SJSA1 (cell line): ENCODE measurements at regions not wholly inside any gene's neighbourhood (a gene's known extent, or its start where the extent isn't known, plus 50 kb on each side); places are given as distances from the start of the nearest gene placed in this dataset.

ENCODE experiments used
- DNase-seq, 2 experiments: peaks; one replicate each; pipeline ENCODE4 v3.0.0-alpha.2; 2015 to 2020; ENCODE audit warnings: low spot score in 2 of 2, low read depth in 1 of 2
- H3K27ac ChIP-seq: fragments of 250-450 bp; sonication (Bioruptor Pico); 2 replicates; pipeline ENCODE4 v1.5.1; 2020; ENCODE audit warnings: mild to moderate bottlenecking, moderate library complexity
- H3K27me3 ChIP-seq: fragments of 250-450 bp; sonication (Bioruptor Pico); replicated peaks from 2 replicates; pipeline ENCODE4 v1.5.1; 2020; ENCODE audit warnings: mild to moderate bottlenecking, moderate library complexity
- H3K36me3 ChIP-seq: fragments of 250-450 bp; sonication (Bioruptor Pico); 2 replicates; pipeline ENCODE4 v1.5.1; 2020; ENCODE audit warnings: mild to moderate bottlenecking
- H3K4me1 ChIP-seq: fragments of 250-450 bp; sonication (Bioruptor Pico); replicated peaks from 2 replicates; pipeline ENCODE4 v1.6.1; 2021; ENCODE audit warnings: mild to moderate bottlenecking
- H3K4me3 ChIP-seq: fragments of 250-450 bp; sonication (Bioruptor Pico); 2 replicates; pipeline ENCODE4 v1.5.1; 2020; ENCODE audit warnings: mild to moderate bottlenecking
- H3K9me3 ChIP-seq: fragments of 250-450 bp; sonication (Bioruptor Pico); replicated peaks from 2 replicates; pipeline ENCODE4 v1.5.1; 2020; ENCODE audit warnings: mild to moderate bottlenecking

DNA sequence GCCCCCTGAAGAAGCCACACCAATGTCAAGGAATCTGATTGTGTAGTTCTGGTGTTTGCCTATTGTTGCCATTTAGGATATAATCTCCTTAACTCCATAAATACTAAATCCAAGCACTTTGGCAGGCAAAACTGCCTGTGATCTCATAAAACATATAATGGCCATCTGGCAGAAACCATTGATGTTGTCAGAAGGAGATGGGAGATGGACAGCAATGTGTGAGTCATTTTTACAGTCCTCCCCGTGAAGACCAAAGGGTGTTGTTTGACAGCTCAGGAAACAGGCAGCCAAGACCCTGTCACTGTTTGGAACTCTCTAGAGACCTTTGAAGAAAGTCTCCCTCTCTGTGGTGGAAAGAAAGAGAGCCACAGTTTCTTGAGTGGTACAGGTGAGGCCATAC, 454.1 kb downstream of the HS3ST3B1 start:
- H3K36me3 ChIP-seq: no peaks in the 10 kb centered on the region
- no peaks in the 10 kb centered on the region for H3K9me3 ChIP-seq
- no peaks in the 10 kb centered on the region for H3K4me1 ChIP-seq
- H3K4me3 ChIP-seq: no peak overlapping the region
- H3K27ac ChIP-seq: no peak overlapping the region
- no peak for DNase-seq
- no peaks in the 10 kb centered on the region for H3K27me3 ChIP-seq

DNA sequence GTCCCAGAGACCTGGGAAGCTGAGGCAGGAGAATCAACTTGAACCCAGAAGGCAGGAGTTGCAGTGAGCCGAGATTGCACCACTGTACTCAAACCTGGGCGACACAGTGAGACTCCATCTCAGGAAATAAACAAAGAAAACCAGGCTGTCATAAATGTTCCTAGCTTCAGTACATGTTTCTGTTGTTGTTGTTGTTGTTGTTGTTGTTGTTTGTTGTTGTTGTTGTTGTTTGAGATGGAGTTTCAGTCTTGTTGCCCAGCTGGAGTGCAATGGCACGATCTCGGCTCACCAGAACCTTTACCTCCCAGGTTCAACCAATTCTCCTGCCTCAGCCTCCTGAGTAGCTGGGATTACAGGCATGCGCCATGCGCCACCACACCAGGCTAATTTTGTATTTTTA, 452.5 kb downstream of the HS3ST3B1 start:
- Histone ChIP-seq H3K27ac (no peak overlapping the region), H3K4me1 (no peaks in the 10 kb centered on the region), H3K9me3 (no peaks in the 10 kb centered on the region), H3K27me3 (no peaks in the 10 kb centered on the region), H3K4me3 (no peak overlapping the region), H3K36me3 (no peaks in the 10 kb centered on the region)
- no peak for DNase-seq

DNA sequence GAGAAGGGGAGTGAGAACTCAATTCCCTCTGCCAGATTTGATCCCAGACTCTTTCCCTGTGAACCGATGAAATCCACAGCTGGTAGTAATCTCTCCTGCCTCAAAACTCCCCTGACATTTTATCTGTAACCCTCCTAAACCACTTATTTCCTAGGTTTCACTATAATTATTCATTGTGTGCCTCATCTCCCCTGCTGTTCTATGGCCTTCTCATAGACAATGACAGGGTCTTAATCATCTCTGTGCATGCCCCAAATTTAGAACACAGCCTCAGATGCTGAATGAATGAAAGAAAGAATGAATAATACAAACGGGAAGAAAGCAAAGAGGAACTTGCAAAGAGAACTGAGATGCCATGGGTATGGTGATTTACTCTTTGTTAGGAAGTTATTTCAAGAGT, 451.1 kb downstream of the HS3ST3B1 start:
- Histone ChIP-seq H3K9me3 (no peaks in the 10 kb centered on the region), H3K36me3 (no peaks in the 10 kb centered on the region), H3K4me3 (no peak overlapping the region), H3K4me1 (no peaks in the 10 kb centered on the region), H3K27ac (no peak overlapping the region), H3K27me3 (no peaks in the 10 kb centered on the region)
- no peak for DNase-seq

DNA sequence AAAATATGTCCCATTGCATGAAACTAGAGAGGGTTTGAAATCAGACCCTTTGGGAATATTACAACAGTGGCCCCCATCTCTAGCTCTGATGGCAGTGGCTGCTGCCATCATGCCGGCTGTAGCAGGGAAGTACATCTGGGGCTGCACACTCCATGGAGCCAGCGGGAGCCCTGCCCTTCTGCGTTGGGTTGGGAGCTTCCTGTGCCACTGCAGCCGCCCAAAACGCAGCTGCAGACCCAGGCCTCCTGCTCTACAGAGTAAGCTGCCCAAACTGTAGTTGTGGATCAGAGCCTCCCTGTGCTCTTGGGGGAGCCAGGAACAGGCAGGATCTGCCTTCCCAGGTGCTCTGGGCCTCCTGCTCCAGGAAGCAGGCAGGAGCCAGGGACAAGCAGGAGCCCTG, 450.0 kb downstream of the HS3ST3B1 start:
- Histone ChIP-seq H3K9me3 (no peaks in the 10 kb centered on the region), H3K4me3 (no peak overlapping the region), H3K36me3 (no peaks in the 10 kb centered on the region), H3K4me1 (no peaks in the 10 kb centered on the region), H3K27me3 (no peaks in the 10 kb centered on the region), H3K27ac (no peak overlapping the region)
- DNase-seq: no peak

DNA sequence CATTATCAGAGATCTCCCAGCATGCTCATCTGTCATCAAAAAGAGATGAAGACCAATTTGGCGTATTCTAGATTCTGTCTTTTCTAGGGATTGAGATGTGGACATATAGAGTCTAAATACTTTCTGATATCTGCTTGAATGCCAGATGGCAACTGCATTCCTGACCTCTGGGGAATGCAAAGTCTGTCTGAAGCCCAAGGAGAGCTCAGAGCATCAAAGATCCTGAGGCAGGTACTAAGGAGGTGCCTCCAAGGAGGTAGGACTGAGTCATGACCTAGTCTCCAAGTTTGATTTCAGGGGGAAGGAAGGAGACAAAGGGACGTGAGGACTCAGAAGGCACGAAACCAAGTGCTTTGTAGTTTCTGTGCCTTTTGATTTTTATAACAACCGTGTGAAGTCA, 448.4 kb downstream of the HS3ST3B1 start:
- no peak for DNase-seq
- no peak overlapping the region for H3K4me3 ChIP-seq
- no peaks in the 10 kb centered on the region for H3K9me3 ChIP-seq
- H3K36me3 ChIP-seq: no peaks in the 10 kb centered on the region
- H3K4me1 ChIP-seq: no peaks in the 10 kb centered on the region
- H3K27me3 ChIP-seq: no peaks in the 10 kb centered on the region
- no peak overlapping the region for H3K27ac ChIP-seq

DNA sequence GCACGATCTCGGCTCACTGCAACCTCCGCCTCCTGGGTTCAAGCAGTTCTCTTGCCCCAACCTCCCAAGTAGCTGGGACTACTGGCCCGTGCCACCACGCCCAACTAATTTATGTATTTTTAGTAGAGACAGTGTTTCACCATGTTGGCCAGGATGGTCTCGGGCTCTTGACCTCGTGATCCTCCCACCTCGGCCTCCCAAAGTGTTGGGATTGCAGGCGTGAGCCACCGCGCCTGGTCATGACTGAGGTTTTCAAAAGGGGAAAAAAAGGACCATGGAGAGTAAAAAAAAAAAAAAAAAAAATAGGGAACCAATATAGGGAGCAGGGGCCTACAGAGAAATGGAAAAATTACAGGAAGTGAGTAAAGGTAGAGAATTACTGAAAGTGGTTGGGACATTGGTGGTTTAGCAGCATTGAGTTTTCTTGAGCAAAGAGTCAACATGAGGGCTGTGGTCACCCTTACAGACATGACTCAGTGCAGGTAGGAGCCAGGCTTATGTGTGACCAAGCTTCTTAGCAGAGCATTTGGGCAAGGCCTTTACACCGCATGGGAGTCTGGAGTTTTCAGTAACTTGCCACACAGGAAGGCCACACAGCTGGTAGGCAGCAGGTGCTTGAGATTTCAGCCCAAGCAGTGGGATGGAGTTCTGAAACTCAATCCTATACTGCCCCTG, 447.3 kb downstream of the HS3ST3B1 start:
- Histone ChIP-seq H3K4me1 (no peaks in the 10 kb centered on the region), H3K27ac (no peak overlapping the region), H3K9me3 (no peaks in the 10 kb centered on the region), H3K36me3 (no peaks in the 10 kb centered on the region), H3K4me3 (no peak overlapping the region), H3K27me3 (no peaks in the 10 kb centered on the region)
- DNase-seq: no peak

DNA sequence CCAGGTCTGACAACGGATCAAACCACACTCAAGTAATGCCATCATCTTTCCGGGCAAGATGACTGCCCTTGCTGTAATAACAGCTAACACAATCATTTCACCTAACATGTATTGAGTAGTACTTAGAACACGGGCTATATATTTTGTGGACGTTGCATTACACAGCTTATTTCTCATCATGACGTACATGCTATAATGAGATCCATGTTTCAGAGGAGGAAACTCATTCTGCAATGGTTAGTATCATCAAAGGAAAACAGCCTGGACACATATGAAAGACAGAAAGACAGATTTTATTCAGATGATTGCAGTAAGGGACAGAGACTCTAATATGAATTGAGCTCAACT, 446.7 kb downstream of the HS3ST3B1 start:
- Histone ChIP-seq H3K4me1 (no peaks in the 10 kb centered on the region), H3K27ac (no peak overlapping the region), H3K27me3 (no peaks in the 10 kb centered on the region), H3K36me3 (no peaks in the 10 kb centered on the region), H3K9me3 (no peaks in the 10 kb centered on the region), H3K4me3 (no peak overlapping the region)
- no peak for DNase-seq

DNA sequence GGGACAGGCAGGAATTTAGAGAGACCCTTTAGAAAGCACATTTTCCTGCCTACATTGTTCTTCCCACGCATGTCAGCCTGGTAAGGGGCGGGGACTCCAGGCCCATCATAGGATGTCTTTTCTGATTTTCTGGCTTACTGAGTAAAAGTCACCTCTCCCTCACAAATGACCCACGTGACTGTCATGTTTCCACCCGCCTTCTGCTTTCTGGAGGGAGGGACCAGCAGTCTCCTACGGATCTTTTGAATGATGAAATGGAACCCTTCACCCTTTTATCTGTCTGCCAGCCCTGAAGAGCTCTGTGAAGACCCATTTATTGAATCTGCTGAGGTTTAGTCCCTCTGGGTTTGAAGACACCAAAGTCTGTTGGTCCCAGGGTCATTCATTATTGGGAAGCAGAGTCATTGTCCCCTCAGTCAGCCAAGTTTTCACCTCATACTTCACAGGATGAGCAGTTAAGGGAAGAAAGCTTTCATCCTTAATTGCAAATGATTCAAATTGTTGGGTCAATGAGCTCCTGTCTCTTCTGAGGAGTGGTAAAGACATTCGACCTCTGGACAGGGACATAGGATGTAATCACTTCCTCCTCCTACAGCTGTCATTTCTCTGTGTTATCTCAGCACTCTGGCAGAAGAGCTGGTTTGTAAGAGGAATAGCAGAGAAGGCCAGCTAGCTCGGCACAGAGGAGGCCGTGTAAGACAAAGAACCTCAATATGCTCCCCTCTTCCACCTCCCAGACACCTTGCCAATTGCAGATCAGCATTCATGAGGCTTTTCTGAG, 446.1 kb downstream of the HS3ST3B1 start:
- Histone ChIP-seq H3K27ac (no peak overlapping the region), H3K9me3 (no peaks in the 10 kb centered on the region), H3K27me3 (no peaks in the 10 kb centered on the region), H3K4me3 (no peak overlapping the region), H3K4me1 (no peaks in the 10 kb centered on the region), H3K36me3 (no peaks in the 10 kb centered on the region)
- DNase-seq: no peak

DNA sequence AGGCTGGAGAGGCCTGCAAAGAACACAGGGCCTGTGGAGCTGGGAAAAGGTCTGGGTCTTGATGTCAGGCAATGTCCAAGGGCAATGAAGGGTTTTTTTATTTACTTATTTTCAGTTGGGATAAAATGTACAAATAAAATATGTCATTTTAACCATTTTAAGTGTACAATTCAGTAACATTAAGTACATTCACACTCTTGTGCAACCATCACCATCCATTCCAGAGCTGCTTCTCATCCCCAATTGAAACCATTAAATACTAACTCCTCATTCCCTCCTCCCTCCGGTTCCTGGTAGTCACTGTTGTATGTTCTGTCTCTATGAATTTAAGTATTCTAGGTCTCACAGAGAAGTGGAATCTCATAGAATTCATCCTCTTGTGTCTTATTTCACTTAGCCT, 444.7 kb downstream of the HS3ST3B1 start:
- no peak for DNase-seq
- no peaks in the 10 kb centered on the region for H3K27me3 ChIP-seq

DNA sequence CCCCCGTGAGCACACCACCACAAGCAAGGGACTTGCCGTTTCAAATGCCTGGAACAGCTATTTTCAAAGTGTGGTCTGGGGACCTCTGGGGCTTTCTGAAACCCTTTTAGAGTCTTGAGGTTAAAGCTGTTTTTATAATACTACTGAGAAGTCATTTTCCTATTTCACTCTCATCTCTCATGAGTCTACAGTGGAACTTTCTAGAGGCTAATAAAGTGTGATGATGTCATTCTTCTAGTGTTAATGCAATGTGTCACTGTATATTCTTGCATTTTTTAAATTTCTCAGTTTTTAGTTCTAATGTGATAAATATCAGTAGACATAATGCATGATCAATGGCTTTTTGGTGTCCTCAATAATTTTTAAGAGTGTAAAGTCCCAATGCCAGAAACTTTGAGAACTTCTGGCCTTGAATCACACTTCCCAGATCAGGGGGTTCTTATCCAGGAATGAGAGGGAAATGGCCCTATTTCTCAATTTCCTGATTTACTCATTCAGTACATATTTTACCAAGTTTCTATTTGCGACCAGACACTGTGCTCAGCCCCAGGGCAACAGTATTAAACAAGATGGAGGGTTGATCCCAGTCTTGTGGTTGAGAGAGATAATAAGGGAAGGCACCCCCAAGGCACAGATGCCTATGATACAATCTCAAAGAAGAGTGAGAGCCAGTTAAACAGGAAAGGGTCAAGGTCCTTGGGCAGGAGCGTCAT, 444.0 kb downstream of the HS3ST3B1 start:
- no peaks in the 10 kb centered on the region for H3K4me1 ChIP-seq
- no peaks in the 10 kb centered on the region for H3K9me3 ChIP-seq
- H3K27me3 ChIP-seq: no peaks in the 10 kb centered on the region
- DNase-seq: no peak
- no peak overlapping the region for H3K4me3 ChIP-seq
- no peak overlapping the region for H3K27ac ChIP-seq
- no peaks in the 10 kb centered on the region for H3K36me3 ChIP-seq

More for the DNA sequence above, 444.7 kb downstream of the HS3ST3B1 start:
- no peaks in the 10 kb centered on the region for H3K36me3 ChIP-seq
- H3K9me3 ChIP-seq: no peaks in the 10 kb centered on the region
- H3K4me3 ChIP-seq: no peak overlapping the region
- no peaks in the 10 kb centered on the region for H3K4me1 ChIP-seq
- H3K27ac ChIP-seq: no peak overlapping the region

DNA sequence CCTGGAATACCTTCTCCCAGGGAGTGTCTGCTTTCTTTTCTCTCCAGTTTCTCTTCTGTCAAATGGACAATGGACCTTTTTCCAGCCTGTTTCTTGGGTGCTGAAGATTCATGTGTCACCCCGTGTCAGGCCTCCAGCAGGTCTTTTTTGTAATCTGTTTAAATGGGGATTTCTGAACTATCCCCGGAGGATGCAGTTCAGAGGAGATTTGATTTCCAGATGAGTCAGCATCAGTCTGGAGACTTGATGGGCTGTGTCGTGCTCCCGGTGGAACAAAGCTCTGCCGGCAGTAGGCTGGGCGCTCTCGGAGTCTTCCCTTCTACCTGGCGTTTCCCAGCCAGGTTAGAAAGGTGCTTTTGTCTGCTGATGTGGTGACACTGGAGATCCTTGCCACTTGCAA, 440.6 kb downstream of the HS3ST3B1 start:
- DNase-seq: no peak

DNA sequence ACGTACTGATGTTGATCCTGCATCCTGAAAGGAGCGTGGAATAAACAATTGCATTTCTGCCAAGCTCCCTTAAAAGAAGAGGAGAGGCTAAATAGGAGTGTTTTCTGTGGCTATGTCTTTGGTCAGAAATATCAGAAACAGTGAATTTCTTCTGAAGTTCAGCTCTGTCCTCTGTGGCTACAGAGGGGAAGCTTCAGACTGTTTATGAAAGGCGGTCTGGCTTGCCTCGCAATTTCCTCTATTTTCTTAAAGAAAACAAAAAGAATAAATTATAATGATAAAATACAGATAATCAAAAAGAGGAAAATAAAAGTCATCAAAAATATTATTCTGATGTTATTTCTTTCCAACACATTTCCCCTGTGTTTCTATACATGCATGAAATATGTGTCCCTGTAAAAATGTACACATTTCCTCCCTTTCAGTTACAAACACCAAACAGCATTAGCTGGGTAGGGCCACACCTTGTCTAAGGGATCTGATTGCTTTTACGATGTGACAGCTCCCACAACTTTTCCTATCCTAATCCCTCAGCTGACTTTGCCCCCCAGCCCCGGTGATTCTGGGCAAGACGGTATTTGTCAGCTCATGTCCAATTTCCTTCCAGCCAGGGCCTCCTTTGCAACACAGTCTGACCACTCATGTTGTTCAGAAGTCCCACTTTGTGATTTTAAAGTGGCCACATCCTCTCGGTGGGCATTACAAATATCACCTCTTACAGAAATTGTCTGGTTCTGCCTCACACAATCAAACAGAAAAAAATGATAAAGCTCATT, 439.0 kb downstream of the HS3ST3B1 start:
- Histone ChIP-seq H3K4me1 (peaks cover 26% of the 10 kb centered on the region), H3K27me3 (no peaks in the 10 kb centered on the region), H3K4me3 (no peak overlapping the region), H3K27ac (no peak overlapping the region), H3K36me3 (no peaks in the 10 kb centered on the region), H3K9me3 (no peaks in the 10 kb centered on the region)
- no peak for DNase-seq

More for the DNA sequence above, 440.6 kb downstream of the HS3ST3B1 start:
- no peak overlapping the region for H3K4me3 ChIP-seq
- H3K4me1 ChIP-seq: peaks cover 26% of the 10 kb centered on the region
- no peaks in the 10 kb centered on the region for H3K27me3 ChIP-seq
- no peaks in the 10 kb centered on the region for H3K9me3 ChIP-seq
- no peak overlapping the region for H3K27ac ChIP-seq
- H3K36me3 ChIP-seq: no peaks in the 10 kb centered on the region

DNA sequence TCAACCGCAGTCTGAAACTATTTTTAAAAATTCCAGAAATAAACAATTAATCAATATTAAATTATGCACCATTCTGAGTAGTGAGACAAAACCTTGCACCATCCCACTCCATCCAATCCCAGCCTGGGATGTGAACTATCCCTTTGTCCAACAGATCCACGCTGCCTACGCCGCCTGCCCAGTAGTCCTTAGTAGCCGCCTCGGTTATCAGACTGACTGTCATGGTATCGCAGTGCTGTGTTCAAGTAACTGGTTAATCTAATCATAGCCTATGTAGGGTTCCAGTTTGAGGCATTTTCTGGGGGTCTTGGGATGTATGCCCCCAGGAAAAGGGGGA, 437.7 kb downstream of the HS3ST3B1 start:
- Histone ChIP-seq H3K27me3 (no peaks in the 10 kb centered on the region), H3K4me3 (no peak overlapping the region), H3K9me3 (no peaks in the 10 kb centered on the region), H3K27ac (peak overlapping the region; percentile 82), H3K4me1 (peaks cover 26% of the 10 kb centered on the region), H3K36me3 (no peaks in the 10 kb centered on the region)
- no peak for DNase-seq
